Ammon's horn (tissue), 1 donor: ENCODE measurements at regions not wholly inside any gene's neighbourhood (a gene's known extent, or its start where the extent isn't known, plus 50 kb on each side); places are given as distances from the start of the nearest gene placed in this dataset.
A peak's percentile ranks its signal among the peaks of the same experiment; 100 is the strongest.

Source experiments
- DNase-seq: peaks from one replicate; pipeline ENCODE4 v3.0.0-alpha.2; 2016; ENCODE audit warnings: low spot score

DNA sequence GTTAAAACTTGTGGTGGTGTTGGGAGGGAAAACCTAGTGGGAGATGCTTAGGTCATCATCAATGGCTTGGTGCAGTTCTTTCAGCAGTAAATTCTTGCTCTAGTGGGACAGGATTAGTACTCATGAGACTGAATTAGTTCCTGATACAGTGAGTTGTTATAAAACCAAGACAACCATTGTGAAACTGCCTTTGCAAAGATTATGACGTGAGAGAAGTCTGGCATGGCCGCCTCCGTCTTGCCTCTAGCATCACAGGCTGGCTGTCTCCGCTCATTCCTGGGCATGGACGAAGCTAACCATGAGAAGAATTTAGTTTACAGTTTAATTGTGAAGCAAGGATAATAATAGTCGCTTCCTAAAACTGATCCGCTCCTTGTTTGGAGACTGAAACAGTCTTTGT is 186.4 kb downstream of the KIF20B start:
- DNase-seq = peak; percentile 20

GRCh38 chr10:89888321-89889070 is 187.1 kb downstream of the KIF20B start:
- DNase-seq = peak; percentile 53

DNA sequence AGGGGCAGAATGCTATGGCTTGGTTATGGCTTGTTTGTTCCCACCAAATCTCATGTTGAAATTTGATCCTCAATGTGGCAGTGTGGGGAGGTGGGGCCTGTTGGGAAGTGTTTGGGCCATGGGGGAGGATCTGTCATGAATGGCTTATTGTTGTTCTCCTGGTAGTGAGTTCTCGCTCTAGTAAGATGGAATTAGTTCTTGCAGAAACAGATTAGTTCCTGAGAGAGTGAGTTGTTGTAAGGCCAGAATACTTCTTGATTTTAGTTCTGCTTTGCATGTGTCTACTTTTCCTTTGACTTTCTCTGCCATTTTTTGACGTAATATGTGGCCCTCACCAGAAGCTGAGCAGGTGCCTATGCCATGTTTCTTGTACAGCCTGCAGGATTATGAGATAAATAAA is 188.2 kb downstream of the KIF20B start:
- peak; percentile 29 for DNase-seq

- no peak for DNase-seq
These were observed 189.7 kb downstream of the KIF20B start for GRCh38 chr10:89891006-89891535.

- no peak for DNase-seq
These were observed 192.7 kb downstream of the KIF20B start for GRCh38 chr10:89894051-89894450.

- no peak for DNase-seq
These were observed 199.2 kb downstream of the KIF20B start for GRCh38 chr10:89900554-89900953.

DNA sequence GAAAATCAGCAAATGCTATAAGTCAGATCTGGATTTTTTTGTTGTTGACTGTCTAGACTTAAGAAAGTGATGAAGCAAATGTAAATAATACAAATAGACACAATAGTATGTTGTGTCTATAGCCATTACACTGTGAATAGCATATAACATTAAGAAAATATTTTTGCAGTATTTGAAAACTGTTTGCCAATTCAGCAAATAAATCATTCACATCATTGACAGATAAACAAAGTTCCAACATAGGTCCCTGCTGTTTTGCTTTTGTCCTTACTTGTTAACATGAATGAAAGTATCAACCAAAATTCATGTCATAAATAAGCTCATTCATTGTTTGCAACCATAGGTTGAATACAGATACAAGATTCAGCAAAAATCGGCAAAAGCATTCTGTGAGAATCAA is 200.5 kb downstream of the KIF20B start:
- DNase-seq = no peak

DNA sequence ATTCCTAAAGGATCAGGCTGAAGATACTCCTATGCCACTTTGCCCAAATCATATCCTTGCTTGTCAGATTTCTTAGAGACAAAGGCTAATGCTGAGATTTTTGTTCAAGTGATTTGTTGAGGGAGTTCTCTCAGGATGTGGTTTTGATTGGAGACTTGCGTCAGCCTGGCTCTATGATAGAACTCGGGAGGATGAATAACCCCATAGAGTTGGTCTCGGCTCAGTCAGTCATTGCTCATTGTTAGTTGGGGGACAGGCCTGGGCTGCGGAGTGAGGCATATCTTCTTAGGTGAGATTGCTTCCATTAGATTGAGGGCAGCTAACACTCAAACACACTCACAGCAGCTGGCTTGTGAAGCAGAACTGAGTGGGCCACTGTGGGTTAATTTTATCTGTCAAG is 203.4 kb downstream of the KIF20B start:
- no peak for DNase-seq

GRCh38 chr10:89909752-89910151 is 208.4 kb downstream of the KIF20B start:
- no peak for DNase-seq

GRCh38 chr10:89915021-89915420 is 213.6 kb downstream of the KIF20B start:
- DNase-seq = no peak

- DNase-seq = no peak
These were observed 214.6 kb downstream of the KIF20B start for GRCh38 chr10:89915968-89916367.

- DNase-seq = no peak
These were observed 215.3 kb downstream of the KIF20B start for GRCh38 chr10:89916468-89917215.

- no peak for DNase-seq
These were observed 220.0 kb downstream of the KIF20B start for GRCh38 chr10:89921403-89921802.

GRCh38 chr10:89923661-89924060 is 222.3 kb downstream of the KIF20B start:
- no peak for DNase-seq

GRCh38 chr10:89924261-89924660 is 222.9 kb downstream of the KIF20B start:
- DNase-seq = no peak

DNA sequence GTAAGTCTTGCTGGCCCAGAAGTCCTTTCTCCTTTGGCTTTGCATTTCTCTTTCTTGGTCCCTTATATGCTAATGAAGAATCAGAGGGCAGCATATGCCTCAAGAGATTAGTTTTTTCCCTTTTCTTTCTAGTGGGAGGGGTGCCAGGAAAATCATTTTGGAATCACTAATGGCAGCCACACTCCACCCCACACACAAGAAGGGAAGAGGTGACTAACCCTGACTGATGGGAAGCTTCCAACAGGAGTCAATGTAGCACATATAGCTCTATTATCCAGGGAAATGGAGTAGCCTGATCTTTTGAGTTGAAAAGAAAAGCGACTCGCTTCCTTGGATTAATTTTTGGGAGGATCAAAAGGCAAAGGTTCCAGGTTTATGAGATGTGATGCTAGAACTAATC is 225.3 kb downstream of the KIF20B start:
- no peak for DNase-seq

- no peak for DNase-seq
These were observed 228.1 kb downstream of the KIF20B start for GRCh38 chr10:89929282-89930026.

GRCh38 chr10:89937494-89937893 is 236.1 kb downstream of the KIF20B start:
- DNase-seq = no peak

DNA sequence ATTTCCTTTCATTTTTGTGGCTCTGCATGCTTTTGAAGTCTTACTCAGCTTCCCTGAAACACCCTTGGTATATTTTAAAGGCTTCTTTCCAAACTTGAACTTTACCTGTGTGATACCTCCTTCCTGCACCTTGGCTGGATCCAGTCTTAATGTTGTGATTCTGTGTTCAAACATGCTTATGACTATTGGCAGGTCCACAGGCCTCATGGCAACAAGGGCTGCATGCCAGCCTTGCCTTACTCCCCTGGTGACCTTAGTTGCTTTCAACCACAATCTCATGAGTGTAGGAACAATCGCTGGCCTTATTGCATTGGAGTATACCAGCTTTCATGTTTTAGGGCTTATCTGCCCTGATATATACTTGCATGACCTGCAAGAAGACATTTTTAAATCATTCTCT is 238.7 kb downstream of the KIF20B start:
- no peak for DNase-seq

DNA sequence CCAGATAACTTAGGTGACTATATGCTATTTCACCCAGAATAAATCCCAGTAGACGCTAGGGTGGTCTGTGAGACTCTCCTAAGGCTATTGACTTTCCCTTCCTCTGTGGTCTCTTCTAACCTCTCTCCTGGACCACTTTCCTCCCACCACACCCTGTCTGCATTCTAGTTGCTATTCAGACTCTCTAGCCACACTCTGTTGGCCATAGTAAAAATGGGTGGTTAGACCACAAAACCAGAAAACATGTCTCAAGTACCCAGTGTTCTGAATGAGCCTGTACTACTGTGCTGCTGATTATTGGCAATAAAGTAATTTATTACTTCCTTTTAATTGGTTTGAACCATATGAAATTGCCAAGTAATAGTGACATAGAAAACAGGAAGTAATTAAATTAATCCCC is 240.8 kb downstream of the KIF20B start:
- DNase-seq = no peak

- DNase-seq = no peak
These were observed 242.7 kb downstream of the KIF20B start for GRCh38 chr10:89944138-89944537.

DNA sequence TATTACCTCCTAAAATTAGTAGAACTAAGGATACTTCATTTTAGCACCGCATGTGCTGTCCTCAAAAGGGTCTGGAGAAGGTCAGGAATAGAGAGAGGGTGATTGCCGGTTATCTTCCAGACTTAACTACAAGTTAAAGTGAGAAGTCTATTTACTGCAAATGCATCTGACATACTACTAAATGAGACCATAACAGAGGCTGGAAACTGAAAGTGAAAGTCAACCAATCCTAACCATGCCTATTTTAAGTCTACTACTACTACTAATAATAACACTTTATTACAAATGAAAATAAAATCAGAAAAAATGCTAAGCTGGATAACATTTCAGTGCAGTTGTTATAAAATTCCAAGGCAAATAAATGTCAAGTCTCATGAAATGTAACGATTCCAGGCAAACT is 244.7 kb downstream of the KIF20B start:
- DNase-seq = no peak

DNA sequence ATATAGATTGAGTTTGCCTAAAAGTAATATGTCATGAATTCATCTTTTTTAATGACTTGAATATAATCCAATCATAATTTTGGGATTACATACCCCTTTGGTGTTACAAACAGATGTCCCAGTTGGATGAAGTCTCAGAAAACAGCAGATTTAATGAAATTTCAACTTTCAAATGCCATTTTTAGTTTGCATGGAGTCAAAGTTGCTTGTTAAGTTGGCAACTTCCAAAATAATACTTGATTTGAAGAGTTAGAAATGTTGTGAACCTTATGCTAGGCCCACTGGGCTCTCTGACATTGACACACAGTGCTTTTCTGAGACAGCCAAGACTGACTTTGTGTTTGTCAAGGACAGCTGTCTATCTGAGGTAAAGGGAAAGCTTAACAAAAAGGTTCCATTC is 248.1 kb downstream of the KIF20B start:
- DNase-seq = no peak
